Left renal pelvis (tissue), 4 donors: ENCODE measurements at regions not wholly inside any gene's neighbourhood (a gene's known extent, or its start where the extent isn't known, plus 50 kb on each side); places are given as distances from the start of the nearest gene placed in this dataset.
A peak's percentile ranks its signal among the peaks of the same experiment; 100 is the strongest.

Experiments used
- DNase-seq, 4 donors: peaks; one replicate each; pipeline ENCODE4 v3.0.0-alpha.2; 2013; ENCODE audit warnings: low read depth in 4 of 4, low spot score in 3 of 4

GRCh38 chr3:99467420-99467819, 171.0 kb upstream of the COL8A1 start:
- no peak for DNase-seq

DNA sequence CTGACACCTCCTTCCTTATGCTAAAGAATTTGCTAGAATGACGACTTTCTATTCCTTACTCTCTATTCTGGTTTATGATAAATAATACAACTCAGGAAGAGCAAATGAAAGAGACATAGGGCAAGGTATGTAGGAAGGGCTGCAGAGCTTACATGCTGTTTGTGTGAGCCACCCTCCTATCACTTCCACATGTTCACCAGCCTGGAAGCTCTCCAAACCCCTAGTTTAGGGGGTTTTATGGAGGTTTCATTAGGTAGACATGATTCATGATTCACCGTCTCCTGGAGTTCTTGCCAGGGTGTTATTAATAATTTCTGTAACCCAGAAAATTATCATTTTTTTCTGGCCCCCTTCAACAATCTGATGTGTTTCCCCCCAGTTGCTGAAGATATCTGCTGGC, 172.1 kb upstream of the COL8A1 start:
- no peak for DNase-seq

DNA sequence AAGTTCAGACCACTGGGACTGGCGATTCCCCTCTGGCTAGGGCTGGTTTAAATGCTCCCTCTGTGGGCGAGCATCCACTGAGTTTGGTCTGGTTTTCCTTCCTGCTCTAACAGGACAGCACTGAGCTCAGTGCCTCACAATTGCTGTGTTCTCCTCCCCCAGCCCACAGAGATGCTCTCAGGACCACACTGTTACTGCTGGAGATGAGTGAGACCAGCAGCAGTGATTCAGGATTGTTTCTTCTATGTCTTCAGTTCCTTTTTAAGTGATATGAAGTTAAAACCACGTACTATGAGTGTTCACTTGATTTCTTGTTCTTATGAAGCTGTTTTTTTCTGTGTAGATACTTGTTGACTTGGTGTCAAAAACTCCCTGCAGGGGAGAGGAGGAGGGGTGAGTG, 180.4 kb upstream of the COL8A1 start:
- no peak for DNase-seq

- DNase-seq = no peak
These were observed 195.8 kb upstream of the COL8A1 start for GRCh38 chr3:99442599-99442998.

- DNase-seq = peak in 3 of 4 donors; percentile 16 to 46 (median 30)
These were observed 198.5 kb upstream of the COL8A1 start for GRCh38 chr3:99439892-99440291.

DNA sequence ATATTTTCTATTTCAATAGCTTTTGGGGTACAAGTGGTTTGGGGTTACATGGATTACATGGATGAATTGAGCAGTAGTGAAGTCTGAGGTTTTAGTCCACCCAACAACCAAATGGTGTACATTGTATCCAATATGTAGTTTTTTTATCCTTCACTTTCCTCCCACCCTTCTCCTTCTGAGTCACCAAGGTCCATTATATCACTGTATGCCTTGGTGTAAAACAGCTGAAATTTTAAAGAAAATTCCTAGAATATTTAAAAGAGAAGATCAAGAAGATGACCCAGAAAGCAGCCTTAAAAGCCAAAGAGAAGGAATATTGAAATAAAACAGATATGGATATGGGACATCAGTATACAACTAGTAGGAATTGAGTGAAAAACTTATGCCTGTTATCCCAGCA, 204.2 kb upstream of the COL8A1 start:
- no peak for DNase-seq

DNA sequence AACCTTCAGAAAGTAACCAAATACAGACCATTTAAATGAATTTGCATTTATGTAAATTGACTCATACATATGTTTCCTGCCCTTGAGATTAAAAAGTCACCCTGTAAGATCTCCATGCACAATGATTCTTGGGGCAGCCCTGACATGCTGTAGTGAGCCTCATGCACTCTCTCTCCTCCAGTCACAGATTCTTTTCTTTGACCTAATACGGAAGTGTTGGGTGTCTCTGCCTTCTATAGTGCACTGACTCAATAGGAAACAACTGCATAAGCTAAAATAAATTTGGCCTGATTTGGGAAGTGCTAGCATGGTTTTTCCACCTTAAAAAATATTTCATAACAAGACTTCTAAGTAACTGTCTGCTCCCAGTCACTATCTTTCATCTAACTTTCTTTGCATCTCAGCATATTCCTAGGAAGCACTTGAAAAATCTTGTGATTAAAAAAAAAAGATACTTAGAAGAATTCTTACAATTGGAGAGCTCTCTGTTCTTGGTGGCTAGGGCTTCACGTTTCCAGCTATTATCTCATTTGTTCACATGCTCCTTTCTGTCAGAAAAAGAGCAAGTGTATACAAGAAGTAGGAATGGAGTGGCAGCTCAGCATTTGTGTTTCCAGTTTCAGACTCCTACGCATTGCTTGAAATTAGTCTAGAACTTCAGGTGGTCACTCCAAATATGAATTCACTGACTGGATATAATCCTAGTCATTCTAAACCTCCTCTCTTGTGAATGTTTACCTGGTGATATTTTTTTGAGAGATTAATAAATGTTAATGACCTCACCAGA, 207.9 kb upstream of the COL8A1 start:
- DNase-seq = no peak

GRCh38 chr3:99429502-99429901, 208.9 kb upstream of the COL8A1 start:
- DNase-seq = no peak

- no peak for DNase-seq
These were observed 212.5 kb upstream of the COL8A1 start for GRCh38 chr3:99425930-99426329.

DNA sequence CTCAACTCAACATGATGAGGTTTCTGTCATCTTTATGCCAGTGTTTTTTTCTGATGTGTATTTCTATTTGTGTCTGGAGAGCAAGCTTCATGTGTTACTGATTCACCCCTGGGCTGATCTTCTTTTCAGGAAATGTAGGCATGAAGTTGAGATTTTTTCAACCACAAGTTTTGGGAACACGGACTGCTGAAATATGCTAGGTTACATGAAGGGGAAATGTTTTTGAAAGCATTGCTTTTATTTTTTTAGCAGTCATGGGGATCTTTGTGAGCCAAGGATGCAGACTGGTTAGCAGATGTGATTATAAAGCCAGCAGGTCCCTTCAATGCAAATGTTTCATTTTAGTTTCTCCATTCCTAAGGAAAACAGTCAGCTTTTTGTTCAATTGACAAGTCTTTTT, 219.3 kb upstream of the COL8A1 start:
- no peak for DNase-seq

DNA sequence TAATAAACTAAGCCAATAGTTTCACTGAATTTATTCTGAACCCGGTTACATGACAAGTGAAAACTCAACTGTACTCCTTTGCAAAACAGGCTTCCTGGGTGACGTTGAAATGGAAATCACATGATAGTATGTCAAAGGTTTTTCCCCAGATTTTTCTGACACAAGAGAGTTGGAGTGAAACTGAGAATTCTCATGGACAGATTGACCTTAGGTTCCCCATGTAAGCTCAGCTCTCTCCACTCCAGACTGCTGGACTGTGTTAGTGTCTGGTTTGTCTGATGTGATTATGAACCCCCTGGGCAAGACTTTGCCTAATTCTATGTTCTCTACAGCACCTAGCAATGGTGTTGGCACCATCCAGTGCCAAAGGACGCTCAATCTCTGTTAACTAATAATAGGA, 219.7 kb upstream of the COL8A1 start:
- DNase-seq = no peak

- no peak for DNase-seq
These were observed 220.2 kb upstream of the COL8A1 start for GRCh38 chr3:99418209-99418635.

DNA sequence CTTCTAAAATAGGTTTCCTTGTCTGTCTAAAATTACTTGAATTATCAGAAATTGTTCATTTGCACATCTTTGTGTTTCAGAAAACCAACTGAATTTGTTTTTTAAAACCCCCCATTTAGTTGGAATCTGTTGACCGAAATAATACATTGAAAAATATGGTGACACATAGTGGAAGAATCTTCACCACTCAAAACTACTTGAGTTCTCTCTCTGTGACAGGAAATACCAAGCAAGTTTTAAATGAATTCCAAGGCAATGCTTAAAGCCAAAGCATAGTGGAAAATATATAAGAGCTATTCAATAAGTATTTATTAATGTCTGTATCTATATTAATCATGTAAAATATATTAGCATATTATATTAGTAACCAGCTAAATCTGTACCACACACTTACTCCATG, 224.9 kb upstream of the COL8A1 start:
- DNase-seq = no peak

DNA sequence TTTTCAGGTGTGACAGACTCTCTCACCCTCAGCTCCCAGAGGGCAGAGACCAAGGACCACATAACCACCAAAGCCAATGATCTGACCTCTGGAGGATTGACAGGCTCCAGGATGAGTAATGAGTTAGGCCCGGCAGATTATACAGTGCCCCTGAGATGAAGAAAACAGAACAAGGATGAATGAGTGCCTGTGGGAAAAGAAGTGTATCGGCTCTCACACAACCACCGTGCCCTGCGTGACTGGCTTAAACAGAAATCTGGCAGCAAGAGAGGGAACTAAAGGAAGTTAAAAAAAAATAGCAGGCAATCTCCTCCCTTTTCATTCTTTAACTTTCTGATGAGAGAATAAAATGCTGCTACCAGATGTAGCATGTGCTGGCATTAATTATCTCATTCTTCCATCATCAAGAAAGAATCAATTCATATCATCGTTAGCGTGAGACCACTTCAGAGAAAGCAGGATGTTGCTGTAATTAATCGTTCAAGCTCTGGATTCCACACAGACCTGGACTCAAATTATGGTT, 227.5 kb upstream of the COL8A1 start:
- DNase-seq = no peak

- no peak for DNase-seq
These were observed 228.4 kb upstream of the COL8A1 start for GRCh38 chr3:99409961-99410360.

- no peak for DNase-seq
These were observed 231.1 kb upstream of the COL8A1 start for GRCh38 chr3:99407257-99407656.

DNA sequence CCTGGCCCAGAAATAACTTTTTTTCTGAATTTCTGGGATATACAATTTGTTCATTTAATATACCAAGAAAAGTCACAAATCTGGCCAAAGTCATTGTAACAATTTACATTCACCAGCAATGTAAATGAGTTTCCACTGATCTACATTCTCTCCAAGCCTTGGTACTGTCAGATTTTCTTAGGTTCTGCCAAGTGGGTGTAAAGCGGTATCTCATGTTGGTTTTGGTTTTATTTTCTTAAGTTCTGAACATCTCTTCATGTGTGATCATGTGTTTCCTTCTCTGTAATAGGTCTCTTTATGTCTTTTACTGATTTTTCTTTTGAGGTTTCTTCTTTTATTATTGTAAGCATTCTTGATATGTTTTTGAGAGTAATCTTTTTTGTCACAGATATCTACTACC, 235.6 kb upstream of the COL8A1 start:
- DNase-seq = no peak

DNA sequence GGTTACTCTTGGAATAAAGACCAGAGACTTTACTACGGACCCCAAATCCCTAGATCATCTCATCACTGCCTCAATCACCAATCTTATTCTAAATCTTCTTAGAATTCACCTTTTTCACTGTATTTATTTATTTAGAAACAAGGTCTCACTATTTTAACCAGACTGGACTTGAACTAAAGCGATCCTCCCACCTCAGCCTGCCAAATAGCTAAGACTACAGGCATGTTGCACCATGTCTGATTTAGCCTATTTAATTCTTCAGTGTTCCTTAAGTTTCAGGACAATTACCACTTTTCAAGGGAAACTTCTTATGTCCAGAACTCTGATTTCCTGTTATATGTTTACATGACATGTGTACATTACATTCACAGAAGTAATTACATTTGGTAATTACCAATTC, 238.0 kb upstream of the COL8A1 start:
- no peak for DNase-seq

- no peak for DNase-seq
These were observed 241.6 kb upstream of the COL8A1 start for GRCh38 chr3:99396651-99397275.

GRCh38 chr3:99394831-99395778, 243.3 kb upstream of the COL8A1 start:
- DNase-seq = no peak

DNA sequence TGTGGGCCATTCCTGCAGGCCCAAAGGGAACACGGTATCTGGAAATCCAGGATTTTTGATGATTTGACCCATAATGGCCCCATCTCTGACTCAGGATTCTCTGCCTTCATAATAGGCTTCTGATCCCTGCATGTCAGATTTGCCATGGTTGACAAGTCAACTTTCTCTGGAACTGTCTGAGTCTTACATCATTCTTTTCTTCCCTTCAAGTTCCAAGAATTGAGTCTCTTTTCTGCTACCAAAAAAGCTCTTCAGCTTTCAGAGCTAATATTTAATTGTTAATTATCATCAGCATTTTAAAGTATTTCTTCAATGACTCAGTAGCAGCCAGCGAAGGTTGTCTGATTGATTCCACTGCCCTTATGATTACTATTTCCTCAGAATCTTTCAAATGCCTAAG, 244.4 kb upstream of the COL8A1 start:
- DNase-seq = no peak
